LNCaP clone FGC (cell line): ENCODE measurements at regions not wholly inside any gene's neighbourhood (a gene's known extent, or its start where the extent isn't known, plus 50 kb on each side); places are given as distances from the start of the nearest gene placed in this dataset.

Experiments
- DNase-seq: peaks from one replicate; pipeline ENCODE4 v3.0.0-alpha.2; 2011; ENCODE audit warnings: low read depth
- H3K4me3 ChIP-seq: 2 replicates; pipeline ENCODE4 v1.5.1; 2011; ENCODE audit warnings: mild to moderate bottlenecking, low read depth, low read length, control low read depth
- CTCF ChIP-seq: IDR thresholded peaks from 2 replicates; pipeline ENCODE4 v1.5.1; 2012; ENCODE audit warnings: mild to moderate bottlenecking; ENCODE audit not compliant: control insufficient read depth, insufficient read depth; ENCODE audit errors: extremely low read depth

GRCh38 chr11:134667175-134667500, 255.1 kb upstream of the B3GAT1 start:
- TF ChIP-seq CTCF: no peak
- no peak for DNase-seq

GRCh38 chr11:134666273-134667174, 254.5 kb upstream of the B3GAT1 start:
- no peak for TF ChIP-seq CTCF
- no peak overlapping the region for H3K4me3 ChIP-seq
- no peak for DNase-seq

More at GRCh38 chr11:134667175-134667500, 255.1 kb upstream of the B3GAT1 start:
- no peak overlapping the region for H3K4me3 ChIP-seq

GRCh38 chr11:134665571-134666270, 253.7 kb upstream of the B3GAT1 start:
- no peak overlapping the region for H3K4me3 ChIP-seq
- no peak for TF ChIP-seq CTCF
- no peak for DNase-seq

- no peak for DNase-seq
- no peak overlapping the region for H3K4me3 ChIP-seq
- no peak for TF ChIP-seq CTCF
Measured at GRCh38 chr11:134665188-134665535, 253.1 kb upstream of the B3GAT1 start.

GRCh38 chr11:134664447-134665187, 252.6 kb upstream of the B3GAT1 start:
- no peak overlapping the region for H3K4me3 ChIP-seq
- TF ChIP-seq CTCF: no peak
- DNase-seq: no peak

- no peak for TF ChIP-seq CTCF
- no peak overlapping the region for H3K4me3 ChIP-seq
- DNase-seq: no peak
Measured at GRCh38 chr11:134663506-134664313, 251.7 kb upstream of the B3GAT1 start.
